GM10847 (cell line): ENCODE measurements at regions not wholly inside any gene's neighbourhood (a gene's known extent, or its start where the extent isn't known, plus 50 kb on each side); places are given as distances from the start of the nearest gene placed in this dataset.

Source experiments
- POLR2A ChIP-seq: IDR thresholded peaks from 2 replicates; pipeline ENCODE4 v1.6.1; 2011; ENCODE audit not compliant: insufficient read length; ENCODE audit errors: extremely low read depth

- no peak for TF ChIP-seq POLR2A
Observed at GRCh38 chr7:69411018-69411417, 187.3 kb upstream of the AUTS2 start.

DNA sequence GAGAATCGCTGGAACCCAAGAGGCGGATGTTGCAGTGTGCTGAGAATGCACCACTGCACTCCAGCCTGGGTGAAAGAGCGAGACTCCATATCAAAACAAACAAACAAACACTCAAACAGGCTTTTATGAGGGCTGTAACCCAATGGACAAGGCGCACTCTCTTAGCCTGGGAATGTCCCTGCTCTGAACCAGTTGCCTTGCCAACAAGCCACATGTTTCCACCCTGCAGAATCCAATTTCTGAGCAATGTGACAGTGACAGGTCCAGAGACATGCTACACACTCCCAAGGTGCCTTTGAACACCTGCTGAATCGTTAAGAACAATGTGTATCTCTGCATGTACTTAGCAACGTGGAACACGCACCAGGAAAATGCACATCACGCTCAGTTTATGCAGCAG, 186.8 kb upstream of the AUTS2 start:
- no peak for TF ChIP-seq POLR2A

DNA sequence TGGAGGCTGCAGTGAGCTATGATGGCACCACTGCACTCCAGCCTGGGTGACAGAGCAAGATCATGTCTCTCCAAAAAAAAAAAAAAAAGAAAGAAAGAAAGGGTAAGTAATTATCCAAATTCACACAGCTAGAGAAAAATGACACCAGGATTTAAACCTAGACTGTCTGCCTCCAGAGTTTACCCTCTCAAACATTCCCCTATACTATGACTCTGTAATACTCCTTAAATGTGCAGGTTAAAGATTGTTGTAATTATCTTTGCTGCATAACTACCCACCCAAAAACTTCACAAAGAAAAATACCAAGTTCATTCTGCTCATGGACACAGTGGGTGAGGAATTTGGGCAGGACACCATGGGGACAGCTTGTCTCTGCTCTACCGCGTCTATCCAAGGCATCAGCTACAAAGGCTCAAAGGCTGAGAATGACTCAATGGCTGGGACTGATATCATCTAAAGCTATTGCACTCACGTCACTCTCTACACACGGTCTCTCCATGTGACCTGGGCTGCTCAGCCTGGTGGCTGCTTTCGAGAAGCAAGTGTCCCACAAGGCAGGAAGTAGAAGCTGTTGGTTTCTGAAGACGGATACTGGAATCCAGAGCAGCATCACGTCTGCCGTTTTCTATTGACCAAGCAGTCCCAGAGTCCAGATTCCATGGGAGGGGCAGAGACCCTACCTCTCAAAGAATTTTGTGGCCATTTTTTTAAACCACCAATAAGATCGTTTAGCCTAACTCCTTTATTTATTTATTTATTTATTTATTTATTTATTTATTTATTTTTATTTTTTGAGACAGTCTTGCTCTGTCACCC, 185.7 kb upstream of the AUTS2 start:
- TF ChIP-seq POLR2A: no peak

DNA sequence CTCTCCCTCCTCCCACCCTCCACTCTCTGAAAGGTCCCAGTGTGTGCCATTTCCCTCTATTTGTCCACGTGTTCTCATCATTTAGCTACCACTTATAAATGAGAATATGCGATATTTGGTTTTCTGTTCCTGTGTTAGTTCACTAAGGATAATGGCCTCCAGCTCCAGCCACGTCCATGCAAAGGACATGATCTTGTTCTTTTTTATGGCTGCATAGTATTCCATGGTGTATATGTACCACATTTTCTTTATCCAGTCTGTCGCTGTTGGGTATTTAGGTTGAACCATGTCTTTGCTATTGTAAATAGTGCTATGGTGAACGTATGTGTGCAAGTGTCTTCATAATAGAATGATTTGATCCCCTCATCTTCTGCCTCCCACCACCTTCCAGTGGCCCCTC, 183.7 kb upstream of the AUTS2 start:
- TF ChIP-seq POLR2A: no peak

- TF ChIP-seq POLR2A: no peak
Observed at GRCh38 chr7:69418869-69419670, 179.2 kb upstream of the AUTS2 start.

DNA sequence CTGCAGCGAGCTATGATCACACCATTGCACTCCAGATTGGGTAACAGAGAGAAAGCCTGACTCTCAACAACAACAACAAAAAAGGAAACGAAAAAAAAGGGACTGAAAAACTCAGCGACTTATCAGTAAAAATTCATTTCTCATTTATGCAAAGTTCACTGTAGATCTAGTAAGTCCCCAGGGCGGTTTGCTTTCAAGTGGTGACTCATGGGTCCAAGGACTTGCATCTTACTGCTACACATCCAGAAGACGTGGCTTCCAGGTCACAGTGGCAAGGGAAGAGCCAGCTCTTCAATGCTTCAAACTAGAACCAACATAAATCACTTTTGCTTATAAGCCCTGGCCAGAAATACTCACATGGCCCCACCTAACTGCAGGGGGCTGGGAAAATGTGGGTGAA, 178.3 kb upstream of the AUTS2 start:
- TF ChIP-seq POLR2A: no peak

DNA sequence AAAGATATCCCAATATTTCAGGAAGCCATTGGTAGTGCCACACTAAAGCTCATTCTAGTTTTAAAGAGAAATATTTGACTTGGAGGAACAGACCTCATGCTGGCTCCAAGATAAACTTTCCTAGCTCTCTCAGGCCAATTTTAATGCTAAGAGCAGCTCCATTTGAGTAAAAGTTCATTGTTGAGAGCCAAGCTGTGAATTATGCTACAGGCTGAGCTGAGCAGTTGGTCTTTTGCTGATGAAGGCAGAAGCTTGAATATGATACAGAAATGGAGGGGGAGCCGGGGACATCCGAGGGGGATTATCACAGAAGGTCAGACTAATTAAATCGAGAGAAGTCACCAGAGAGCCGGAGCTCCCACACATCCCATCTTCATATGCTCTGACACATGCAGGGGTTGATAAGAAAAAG, 175.7 kb upstream of the AUTS2 start:
- TF ChIP-seq POLR2A: no peak

GRCh38 chr7:69426705-69427104, 171.6 kb upstream of the AUTS2 start:
- no peak for TF ChIP-seq POLR2A

DNA sequence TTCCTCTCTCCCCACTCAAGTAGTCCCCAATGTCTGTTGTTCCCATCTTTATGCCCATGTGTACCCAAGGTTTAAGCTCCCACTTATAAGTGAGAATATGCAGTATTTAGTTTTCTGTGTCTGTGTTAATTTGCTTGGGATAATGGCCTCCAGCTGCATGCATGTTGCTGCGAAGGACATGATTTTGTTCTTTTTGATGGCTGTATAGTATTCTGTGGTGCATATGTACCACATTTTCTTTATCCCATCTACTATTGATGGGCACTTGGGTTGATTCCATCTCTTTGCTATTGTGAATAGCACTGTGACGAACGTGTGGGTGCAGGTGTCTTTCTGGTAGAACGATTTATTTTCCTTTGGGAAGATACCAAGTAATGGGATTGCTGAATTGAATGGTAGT, 170.2 kb upstream of the AUTS2 start:
- no peak for TF ChIP-seq POLR2A

DNA sequence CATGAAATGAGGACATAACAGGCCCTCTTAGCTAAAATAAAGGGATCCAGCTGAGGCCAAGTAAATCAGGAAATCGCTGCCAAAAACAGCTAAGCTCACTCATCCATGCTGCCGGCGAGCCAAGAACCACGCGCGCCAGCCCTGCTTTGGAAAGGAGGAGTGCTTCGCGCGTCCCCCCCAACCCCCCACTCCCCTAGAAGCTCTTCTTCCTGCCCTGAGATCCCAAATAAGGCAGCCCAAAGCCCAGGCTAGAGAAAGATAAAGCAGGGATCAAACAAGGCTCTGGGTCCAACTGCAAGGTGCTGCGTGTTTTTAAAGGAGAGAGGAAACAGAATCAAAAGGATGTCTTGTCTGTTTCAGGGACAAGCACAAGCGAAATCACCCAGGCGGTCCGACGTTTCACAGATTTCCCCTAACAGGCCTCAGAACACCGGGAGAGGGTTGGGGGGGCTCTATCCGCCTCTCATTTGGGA, 168.3 kb upstream of the AUTS2 start:
- no peak for TF ChIP-seq POLR2A

DNA sequence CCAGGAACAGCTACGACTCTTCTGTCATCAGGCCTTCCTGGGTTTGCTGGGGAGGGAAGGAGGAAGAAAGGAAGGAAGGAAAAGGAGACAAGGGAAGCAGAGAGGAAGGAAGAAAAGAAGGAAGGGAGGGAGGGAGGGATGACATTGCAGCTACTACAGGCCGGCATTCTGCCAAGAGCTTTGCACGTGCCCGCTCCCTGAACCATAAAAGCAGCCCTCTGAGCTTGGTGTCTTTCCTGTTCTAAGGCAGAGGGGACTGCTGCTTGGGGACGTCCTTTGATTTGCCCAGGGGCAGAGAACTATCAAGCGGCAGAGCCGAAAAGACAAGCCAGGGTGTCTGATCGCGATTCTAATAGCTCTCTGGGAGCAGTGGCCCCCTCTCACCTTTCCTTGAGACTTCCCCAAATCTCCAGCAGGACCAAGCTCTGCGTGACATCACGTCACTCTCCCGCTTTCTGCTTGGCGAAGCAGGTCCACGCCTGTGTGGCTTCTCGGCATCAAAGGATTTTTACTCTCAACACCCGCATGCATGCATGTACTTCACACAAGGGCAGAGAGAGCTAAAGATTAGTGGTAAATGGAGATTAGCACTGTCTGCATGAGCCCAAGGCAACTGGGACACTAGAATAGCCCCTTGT, 167.8 kb upstream of the AUTS2 start:
- TF ChIP-seq POLR2A: no peak

DNA sequence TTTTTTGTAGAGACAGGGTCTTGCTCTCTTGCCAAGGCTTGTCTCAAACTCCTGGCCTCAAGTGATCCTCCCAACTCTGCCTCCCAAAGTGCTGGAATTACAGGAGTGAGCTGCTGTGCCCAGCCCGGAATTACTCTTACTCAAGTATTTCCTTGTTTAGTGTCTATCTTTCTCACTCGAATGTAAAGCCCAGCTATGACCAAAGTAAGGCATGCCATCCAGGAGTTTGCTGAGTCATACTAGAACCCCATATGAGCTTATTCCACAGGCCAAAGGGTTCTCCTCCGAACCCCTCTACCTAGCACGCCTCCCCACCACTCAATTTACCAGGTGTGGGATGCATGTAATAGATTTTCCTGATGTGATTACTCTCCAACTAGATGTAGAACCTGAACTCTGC, 166.6 kb upstream of the AUTS2 start:
- TF ChIP-seq POLR2A: no peak

GRCh38 chr7:69433081-69433480, 165.2 kb upstream of the AUTS2 start:
- TF ChIP-seq POLR2A: no peak

GRCh38 chr7:69434398-69434815, 163.9 kb upstream of the AUTS2 start:
- no peak for TF ChIP-seq POLR2A

GRCh38 chr7:69435711-69436110, 162.6 kb upstream of the AUTS2 start:
- no peak for TF ChIP-seq POLR2A

DNA sequence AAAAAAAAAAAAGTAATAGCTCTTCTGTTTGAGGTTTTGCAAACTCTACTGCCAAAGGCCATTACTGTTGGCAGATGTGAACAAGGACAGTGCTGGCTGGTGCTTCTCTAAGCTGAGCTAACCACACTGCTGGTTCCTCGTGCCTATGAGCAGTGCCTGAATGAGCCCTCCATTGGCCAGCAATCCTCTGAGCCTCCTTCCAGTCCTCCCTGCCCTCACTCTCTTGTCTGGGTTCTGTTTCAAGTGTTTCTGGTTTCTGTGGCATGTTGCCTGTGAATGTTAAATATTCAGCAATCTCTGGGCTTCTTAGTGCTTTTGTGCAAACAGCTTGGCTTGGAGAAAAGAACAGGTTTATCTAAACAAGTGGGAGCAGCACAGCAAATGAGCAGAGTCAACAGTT, 161.3 kb upstream of the AUTS2 start:
- TF ChIP-seq POLR2A: no peak
